IPS-NIHi7 (cell line): ENCODE measurements at regions not wholly inside any gene's neighbourhood (a gene's known extent, or its start where the extent isn't known, plus 50 kb on each side); places are given as distances from the start of the nearest gene placed in this dataset.
A peak's percentile ranks its signal among the peaks of the same experiment; 100 is the strongest.

Experiments used
- DNase-seq: peaks from one replicate; pipeline ENCODE4 v3.0.0; 2012; ENCODE audit warnings: mixed read lengths; ENCODE audit errors: extremely low spot score

- no peak for DNase-seq
Observed at GRCh38 chr21:38930853-38931252, 125.1 kb downstream of the ETS2 start.

- no peak for DNase-seq
Observed at GRCh38 chr21:38930066-38930465, 124.3 kb downstream of the ETS2 start.

DNA sequence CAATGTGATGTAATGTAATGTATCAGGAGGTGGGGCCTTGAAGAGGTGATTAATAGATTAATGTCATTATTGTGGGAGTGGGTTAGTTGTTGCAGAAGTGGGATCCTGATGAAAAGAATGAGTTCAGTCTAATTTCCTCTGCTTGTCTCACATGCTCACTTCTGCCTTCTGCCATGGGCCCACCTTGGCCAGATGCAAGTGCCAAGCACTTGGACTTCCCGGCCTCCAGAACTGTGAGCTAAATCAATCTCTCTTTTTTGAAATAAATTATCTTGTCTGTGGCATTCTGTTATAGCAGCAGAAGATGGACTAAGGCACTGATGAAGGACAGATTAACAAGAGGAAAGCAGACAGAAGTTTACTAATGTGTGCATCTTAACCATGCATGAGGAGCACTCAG, 123.9 kb downstream of the ETS2 start:
- DNase-seq: no peak

DNA sequence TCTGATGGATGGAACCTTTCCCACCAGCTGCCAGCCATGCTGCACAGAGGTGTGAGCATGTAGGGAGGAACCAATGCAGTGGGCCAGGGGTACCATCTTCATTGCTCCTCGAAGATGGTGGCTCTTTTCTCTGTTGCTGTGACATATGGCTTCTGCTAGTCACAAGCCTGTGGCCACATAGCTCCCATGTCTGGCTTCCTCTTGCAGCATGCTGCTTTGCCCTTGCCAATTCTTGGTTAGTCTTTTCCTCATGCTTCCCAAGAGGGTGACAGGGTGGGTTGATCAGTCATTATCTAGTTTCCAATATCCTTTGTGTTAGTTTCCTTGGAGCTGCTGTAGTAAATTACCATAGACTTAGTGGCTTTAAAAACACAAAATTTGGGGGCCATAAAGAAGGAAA, 123.4 kb downstream of the ETS2 start:
- no peak for DNase-seq

- no peak for DNase-seq
Observed at GRCh38 chr21:38927776-38928175, 122.0 kb downstream of the ETS2 start.

GRCh38 chr21:38925923-38926322, 120.2 kb downstream of the ETS2 start:
- DNase-seq: no peak

DNA sequence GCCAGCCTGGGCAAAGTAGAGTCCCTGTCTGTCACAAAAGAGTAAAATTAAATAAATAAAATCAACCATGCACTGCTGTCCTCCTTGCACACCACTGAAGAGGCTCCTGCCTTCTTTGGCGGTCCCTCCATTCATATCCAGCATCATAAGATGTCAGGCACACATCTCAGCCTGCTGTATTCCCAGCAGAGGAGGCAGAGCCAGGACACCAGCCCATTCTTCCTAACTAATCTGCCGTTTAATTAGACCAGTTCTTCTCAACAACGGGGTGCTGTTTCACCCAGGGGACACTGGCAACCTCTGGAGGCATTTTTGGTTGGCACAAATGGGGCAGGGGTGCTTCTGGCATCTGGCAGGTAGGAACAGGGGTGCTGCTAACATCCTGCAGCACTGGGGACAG, 119.7 kb downstream of the ETS2 start:
- DNase-seq: no peak

DNA sequence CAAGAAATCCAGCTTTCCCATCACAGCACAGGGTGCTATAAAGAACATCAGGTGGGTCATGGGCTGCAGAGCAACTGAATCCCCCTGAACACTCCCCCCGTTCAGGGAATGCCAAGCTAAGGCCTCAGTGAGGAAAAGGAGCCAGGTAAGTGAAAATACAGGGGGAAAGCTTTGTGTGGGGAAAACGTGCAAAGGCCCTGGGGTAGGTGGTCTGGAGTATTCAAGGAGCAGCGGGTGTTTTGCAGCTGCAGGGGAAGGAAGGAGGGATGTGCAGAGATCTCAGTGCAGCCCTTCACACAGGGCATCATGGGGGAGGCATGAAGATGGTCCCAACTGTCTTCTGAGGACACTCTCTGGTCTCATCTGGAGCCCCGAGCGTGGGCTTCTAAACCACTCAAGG, 119.2 kb downstream of the ETS2 start:
- DNase-seq: no peak

DNA sequence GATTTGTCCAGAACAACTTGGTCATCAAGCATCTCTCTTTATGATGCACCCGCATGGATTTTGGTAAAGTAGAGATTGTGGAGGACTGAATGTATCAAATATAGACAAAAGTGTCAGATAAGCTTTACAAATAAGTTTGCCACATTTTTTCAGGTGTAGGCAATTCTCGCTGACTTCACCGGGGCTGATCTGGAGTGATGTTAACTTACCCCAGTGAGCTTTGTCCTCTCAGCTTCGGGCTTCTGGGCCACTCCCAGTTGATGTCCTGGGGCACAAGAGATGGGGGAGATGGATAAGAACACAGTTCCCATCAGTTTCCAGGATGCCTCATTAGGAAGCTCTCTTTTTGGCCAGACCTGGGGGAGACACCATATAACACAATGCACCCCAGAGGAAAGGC, 117.7 kb downstream of the ETS2 start:
- no peak for DNase-seq

GRCh38 chr21:38922474-38923235, 116.9 kb downstream of the ETS2 start:
- DNase-seq: no peak

GRCh38 chr21:38921511-38922251, 116.0 kb downstream of the ETS2 start:
- no peak for DNase-seq

DNA sequence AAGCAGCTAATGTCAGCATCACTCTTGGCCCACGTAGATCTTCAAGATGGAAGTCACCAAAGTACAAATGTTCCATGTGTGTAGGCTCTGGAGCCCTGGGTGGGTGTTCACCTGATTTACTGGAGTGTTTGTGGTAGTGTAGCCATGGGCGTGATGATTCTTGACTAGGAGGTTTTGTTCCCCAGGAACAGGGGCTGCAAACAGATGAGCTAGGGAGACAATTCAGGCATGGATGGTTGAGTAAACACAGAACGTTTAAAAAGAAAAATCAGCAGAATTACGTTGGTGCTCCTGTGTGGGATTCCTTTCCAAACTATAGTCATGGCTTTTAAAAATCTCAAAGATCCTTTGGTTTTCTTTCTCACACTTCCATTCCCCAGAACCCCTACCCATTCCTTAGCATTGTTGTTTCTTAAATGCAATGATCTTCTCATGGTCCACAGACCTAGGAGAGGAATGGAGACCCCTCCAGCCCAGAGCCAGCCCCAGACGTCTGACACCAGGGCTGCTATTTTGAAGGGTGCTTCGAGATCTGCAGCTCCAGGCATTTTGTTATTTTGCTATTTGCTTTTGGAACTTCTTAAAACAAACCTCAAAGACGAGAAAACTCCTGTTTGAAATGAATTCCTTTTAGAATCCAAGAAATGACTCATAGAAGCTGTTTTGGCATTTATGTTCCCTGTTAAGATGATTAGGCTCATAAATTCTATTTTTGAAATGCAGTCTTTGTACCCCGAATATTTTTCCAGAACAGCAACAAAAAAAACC, 115.1 kb downstream of the ETS2 start:
- DNase-seq: no peak

GRCh38 chr21:38918607-38919346, 113.0 kb downstream of the ETS2 start:
- no peak for DNase-seq

- no peak for DNase-seq
Observed at GRCh38 chr21:38917043-38917774, 111.5 kb downstream of the ETS2 start.

DNA sequence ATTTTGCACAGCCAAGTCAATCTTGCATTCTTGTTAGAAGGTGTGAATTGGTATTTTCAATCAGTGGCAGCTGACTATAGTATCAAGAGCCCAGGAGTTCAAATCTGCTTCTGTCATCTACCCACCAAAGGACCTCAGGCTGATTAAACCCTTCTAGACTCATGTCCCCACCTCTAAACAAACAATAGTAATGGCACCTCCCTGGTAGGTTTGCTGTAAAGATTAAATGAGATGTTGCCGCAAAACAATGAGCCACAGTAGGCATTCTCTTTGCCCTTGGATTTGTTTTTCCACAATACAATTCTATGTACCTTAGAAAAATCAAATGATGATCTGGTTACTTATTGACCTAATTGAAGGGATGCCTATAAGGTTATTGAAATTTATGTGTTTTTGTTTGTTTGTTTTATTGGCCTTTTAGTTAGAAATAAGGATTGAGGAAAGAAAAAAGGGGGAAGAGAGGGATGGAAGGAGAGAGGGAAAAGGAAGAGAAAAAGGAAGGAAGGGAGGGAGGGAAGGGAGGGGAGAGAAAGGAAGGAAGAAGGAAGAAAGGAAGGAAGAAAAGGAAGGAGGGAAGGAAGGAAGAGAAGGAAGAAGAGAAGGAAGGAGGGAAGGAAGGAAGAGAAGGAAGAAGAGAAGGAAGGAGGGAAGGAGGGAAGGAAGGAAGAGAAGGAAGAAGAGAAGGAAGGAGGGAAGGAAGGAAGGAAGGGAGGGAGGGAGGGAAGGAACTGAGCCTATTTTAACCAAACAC, 110.7 kb downstream of the ETS2 start:
- no peak for DNase-seq

DNA sequence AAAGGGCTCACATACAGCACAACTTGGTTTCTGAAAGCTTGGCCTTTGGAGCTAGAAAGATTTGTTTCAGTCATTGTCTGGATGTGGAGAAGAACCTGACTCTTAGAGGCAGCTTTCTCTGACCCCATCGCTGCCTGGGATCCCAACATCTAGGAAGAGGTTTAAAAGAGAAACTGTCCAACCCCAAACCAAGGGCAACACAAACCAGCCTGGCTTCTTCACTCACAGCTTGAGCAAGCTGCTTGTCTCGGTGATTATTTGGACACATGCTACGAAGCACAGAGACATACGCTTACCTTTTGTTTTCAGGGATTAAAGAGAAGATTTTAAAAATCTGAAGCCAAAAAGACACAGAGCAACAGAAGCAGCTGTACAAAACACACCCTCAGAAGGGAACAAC, 109.8 kb downstream of the ETS2 start:
- no peak for DNase-seq

DNA sequence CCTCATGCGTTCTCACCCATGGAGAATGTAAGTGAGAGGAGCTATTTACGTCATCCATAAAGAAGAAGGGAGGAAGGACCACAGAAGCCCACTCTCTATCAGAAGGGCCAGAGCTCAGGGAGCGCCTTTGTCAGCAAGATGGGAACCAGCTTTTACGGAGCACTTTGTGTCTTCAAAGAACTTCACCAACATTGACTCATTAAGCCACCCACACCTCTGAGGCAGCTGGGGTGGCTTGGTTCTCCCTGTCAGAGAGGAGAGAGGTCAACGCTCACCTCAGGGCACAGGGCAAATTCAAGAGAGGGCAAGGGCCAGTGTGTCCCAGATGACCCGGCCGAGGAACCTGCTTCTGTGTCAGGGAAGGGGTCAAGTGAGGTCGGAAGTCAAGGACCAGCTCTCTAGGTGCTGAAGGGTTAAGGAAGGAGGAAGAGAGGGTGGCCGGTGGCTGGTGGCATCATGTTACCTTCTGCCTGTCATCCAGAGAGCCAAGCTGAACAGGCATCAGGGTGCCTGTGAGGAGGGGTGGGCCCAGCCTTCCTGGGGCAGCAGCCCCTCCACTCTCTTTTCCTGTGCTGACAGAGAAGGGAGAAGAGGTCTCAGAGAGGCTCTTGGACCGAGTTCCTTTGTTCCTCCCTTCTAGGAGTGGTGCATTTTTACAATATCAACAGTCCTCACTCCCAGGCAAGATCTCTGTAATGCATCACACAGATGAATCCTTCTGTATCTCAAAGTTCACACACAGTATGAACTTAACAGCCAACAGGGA, 109.0 kb downstream of the ETS2 start:
- DNase-seq: peak; percentile 35

- no peak for DNase-seq
Observed at GRCh38 chr21:38913893-38914527, 108.3 kb downstream of the ETS2 start.
